ENCODE measurements at regions not wholly inside any gene's neighbourhood (a gene's known extent, or its start where the extent isn't known, plus 50 kb on each side); places are given as distances from the start of the nearest gene placed in this dataset.

DNA sequence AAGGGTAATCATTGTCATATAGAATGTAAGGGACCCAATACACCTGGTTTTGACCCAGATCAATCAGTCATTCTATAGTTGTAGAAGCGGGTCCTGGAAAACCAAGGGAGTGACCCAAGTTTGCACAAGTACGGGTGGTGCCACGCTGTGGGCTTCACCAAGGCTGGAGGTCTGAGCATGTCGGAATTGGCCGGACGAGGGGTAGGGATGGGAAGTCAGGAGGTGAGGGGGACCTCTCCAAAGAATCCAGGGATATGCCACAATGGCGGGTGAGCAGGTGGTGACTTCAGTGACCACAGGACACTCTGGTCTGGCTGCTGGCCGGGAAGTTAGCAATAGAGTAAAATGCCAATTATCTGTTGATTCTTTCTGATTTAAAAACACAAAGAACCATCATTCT, 186.6 kb upstream of the FOXQ1 start:
- Histone ChIP-seq H3K4me3 (ENCODE audit: low read depth in 1 of 2, low read length in 2 of 2) (no peak overlapping the region), H3K9me3 (ENCODE audit: control insufficient read depth in 1 of 2, low read length in 2 of 2) (no peaks in the 10 kb centered on the region), H3K36me3 (ENCODE audit: control insufficient read depth in 1 of 2, insufficient read depth in 2 of 2, low read length in 2 of 2) (no peaks in the 10 kb centered on the region), H3K4me1 (ENCODE audit: control insufficient read depth in 1 of 2, insufficient read depth in 2 of 2, low read length in 2 of 2) (no peaks in the 10 kb centered on the region), H3K27me3 (ENCODE audit: low read depth, low read length) (no peaks in the 10 kb centered on the region), H3K27ac (ENCODE audit: low read length) (no peak overlapping the region)

DNA sequence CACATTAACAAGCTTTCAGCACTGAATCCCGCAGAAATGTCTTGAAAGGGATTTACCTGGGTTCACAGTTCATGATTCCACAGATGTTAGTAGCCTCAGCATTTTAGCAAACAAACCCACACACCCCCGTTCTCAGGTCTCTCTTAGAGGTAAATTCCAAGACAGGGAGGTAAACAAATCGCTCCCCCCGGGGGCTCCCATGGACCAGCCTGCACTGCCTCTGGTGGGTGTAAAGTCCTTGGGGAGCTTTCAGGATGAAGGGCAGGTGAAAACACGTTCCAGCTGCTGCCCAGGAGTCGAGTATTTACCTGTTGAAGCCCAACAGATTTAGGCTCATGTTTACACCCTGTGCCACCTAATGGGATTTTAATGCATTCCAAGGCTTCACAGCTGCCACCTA, 187.0 kb upstream of the FOXQ1 start:
- Histone ChIP-seq H3K9me3 (ENCODE audit: control insufficient read depth in 1 of 2, low read length in 2 of 2) (no peaks in the 10 kb centered on the region), H3K4me1 (ENCODE audit: control insufficient read depth in 1 of 2, insufficient read depth in 2 of 2, low read length in 2 of 2) (no peaks in the 10 kb centered on the region), H3K27ac (ENCODE audit: low read length) (no peak overlapping the region)

DNA sequence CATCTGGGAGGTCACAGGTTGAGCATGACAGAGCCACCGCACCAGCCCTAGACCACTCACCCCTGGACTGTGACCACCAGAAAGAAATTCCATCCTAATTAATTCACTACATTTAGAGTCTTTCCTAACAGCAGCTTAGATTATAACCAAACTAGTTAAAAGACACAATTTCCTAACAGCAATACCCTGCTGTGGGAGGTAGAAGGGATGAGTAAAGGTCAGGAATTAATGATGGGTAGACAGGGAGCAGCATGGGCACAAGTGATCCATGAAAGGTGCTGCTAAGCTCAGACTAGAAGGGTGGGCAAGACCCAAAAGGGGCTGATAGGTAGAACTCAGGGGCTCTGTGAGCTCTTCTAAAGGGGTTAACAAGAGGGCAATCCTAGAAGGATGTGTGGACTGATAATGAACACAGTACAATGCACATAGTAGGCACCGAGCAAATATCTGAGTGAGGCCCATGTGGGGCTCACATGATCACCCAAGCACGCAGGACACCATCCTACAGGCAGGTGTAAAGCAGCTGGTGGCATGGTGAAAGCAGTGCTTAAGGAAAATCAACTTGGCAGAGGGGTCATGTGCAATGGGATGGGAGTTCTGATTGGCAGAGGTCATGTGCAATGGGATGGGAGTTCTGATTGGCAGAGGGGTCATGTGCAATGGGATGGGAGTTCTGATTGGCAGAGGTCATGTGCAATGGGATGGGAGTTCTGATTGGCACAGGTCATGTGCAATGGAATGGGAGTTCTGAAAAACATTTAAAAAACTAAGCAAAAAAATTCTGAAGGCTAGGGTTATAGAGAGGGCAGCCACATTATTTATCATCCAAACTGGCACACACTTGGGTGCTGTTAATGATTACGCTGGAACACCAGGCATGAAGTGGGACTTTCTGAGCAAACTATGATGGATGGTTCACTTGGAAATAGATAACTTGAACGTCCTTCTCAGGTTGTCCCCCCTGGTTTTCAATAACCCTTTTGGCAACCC, 188.2 kb upstream of the FOXQ1 start:
- no peaks in the 10 kb centered on the region for H3K36me3 ChIP-seq (ENCODE audit: control insufficient read depth in 1 of 2, insufficient read depth in 2 of 2, low read length in 2 of 2)
- H3K4me3 ChIP-seq (ENCODE audit: low read depth in 1 of 2, low read length in 2 of 2) = no peak overlapping the region
- no peaks in the 10 kb centered on the region for H3K4me1 ChIP-seq (ENCODE audit: control insufficient read depth in 1 of 2, insufficient read depth in 2 of 2, low read length in 2 of 2)
- H3K9me3 ChIP-seq (ENCODE audit: control insufficient read depth in 1 of 2, low read length in 2 of 2) = no peaks in the 10 kb centered on the region
- no peak overlapping the region for H3K27ac ChIP-seq (ENCODE audit: low read length)
- H3K27me3 ChIP-seq (ENCODE audit: low read depth, low read length) = no peaks in the 10 kb centered on the region

More for the DNA sequence above, 187.0 kb upstream of the FOXQ1 start:
- Histone ChIP-seq H3K4me3 (ENCODE audit: low read depth in 1 of 2, low read length in 2 of 2) (no peak overlapping the region), H3K36me3 (ENCODE audit: control insufficient read depth in 1 of 2, insufficient read depth in 2 of 2, low read length in 2 of 2) (no peaks in the 10 kb centered on the region), H3K27me3 (ENCODE audit: low read depth, low read length) (no peaks in the 10 kb centered on the region)

DNA sequence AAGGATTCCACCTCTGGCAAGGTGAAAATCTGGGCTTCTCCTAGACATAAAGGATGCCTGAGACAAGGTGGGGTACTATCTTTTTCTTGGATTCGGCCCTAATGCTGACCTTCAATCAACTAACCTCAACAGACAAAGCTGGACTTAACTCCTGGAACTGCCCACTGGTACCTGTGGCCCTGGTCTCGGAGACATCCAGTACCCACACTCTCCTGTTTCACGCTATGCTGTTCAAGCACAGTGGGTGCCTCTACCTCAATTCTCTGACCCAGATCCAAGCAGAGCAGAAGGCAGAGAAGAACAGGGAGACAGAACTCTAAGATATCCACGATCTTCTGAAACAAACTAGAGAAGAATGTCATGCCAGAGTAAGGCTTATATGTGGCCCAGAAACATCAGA, 189.8 kb upstream of the FOXQ1 start:
- Histone ChIP-seq H3K27me3 (ENCODE audit: low read depth, low read length) (no peaks in the 10 kb centered on the region), H3K36me3 (ENCODE audit: control insufficient read depth in 1 of 2, insufficient read depth in 2 of 2, low read length in 2 of 2) (no peaks in the 10 kb centered on the region), H3K4me3 (ENCODE audit: low read depth in 1 of 2, low read length in 2 of 2) (no peak overlapping the region), H3K4me1 (ENCODE audit: control insufficient read depth in 1 of 2, insufficient read depth in 2 of 2, low read length in 2 of 2) (no peaks in the 10 kb centered on the region), H3K27ac (ENCODE audit: low read length) (no peak overlapping the region), H3K9me3 (ENCODE audit: control insufficient read depth in 1 of 2, low read length in 2 of 2) (no peaks in the 10 kb centered on the region)

DNA sequence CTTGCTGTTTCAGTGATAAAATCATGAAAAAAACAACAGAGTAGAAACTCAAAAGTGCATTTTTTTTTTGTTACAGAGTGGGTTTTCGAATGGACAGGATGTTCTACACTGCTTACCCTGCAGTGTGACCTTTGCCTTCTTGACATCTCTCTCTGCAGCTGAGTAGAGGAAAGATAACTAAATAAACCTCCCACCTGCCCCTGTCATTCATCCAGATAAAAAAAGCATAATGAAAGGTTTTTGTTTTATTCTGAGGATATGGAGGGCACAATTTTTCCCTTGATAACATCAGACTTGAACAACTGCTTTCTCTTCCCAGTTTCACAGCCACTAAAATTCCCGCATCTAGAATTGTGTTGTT, 193.6 kb upstream of the FOXQ1 start:
- Histone ChIP-seq H3K9me3 (ENCODE audit: control insufficient read depth in 1 of 2, low read length in 2 of 2) (no peaks in the 10 kb centered on the region), H3K4me3 (ENCODE audit: low read depth in 1 of 2, low read length in 2 of 2) (no peak overlapping the region), H3K36me3 (ENCODE audit: control insufficient read depth in 1 of 2, insufficient read depth in 2 of 2, low read length in 2 of 2) (no peaks in the 10 kb centered on the region), H3K27me3 (ENCODE audit: low read depth, low read length) (no peaks in the 10 kb centered on the region), H3K27ac (ENCODE audit: low read length) (no peak overlapping the region), H3K4me1 (ENCODE audit: control insufficient read depth in 1 of 2, insufficient read depth in 2 of 2, low read length in 2 of 2) (no peaks in the 10 kb centered on the region)

DNA sequence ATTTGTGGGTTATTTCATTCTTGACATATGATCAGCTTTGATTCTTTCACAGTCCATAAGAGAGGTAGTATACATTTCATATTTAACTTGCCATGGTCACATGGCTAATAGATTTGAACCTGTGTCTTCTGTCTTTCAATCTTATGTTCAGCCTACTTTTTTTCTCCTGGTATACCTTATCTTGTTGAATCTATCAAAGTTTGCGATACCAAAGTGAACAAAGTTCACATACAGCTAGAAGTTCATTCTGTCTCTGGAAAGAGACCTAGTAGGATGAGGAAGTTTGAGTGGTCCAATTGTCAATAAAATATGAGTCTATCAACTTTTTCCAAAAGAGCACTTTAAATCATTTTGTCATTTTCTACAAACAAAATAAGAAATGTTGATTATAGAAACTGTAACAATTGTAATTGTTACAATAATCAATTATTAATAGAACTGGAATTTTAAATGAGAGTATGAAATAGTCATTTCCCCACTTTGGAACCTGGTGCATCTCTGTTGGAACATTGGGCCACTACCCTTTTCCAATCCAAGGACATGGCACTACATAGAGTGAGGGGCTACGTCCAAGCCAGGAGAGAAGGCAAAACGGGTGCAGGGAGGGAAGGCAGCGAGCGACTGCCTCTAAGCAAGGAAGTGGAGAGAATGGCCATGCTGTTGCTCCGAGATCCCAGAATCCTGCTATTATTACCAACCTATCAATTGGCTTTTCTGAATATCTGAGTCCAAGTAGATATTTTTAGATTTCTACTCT, 194.2 kb upstream of the FOXQ1 start:
- Histone ChIP-seq H3K4me3 (ENCODE audit: low read depth in 1 of 2, low read length in 2 of 2) (no peak overlapping the region), H3K4me1 (ENCODE audit: control insufficient read depth in 1 of 2, insufficient read depth in 2 of 2, low read length in 2 of 2) (no peaks in the 10 kb centered on the region), H3K27me3 (ENCODE audit: low read depth, low read length) (no peaks in the 10 kb centered on the region), H3K27ac (ENCODE audit: low read length) (no peak overlapping the region), H3K36me3 (ENCODE audit: control insufficient read depth in 1 of 2, insufficient read depth in 2 of 2, low read length in 2 of 2) (no peaks in the 10 kb centered on the region), H3K9me3 (ENCODE audit: control insufficient read depth in 1 of 2, low read length in 2 of 2) (no peaks in the 10 kb centered on the region)

DNA sequence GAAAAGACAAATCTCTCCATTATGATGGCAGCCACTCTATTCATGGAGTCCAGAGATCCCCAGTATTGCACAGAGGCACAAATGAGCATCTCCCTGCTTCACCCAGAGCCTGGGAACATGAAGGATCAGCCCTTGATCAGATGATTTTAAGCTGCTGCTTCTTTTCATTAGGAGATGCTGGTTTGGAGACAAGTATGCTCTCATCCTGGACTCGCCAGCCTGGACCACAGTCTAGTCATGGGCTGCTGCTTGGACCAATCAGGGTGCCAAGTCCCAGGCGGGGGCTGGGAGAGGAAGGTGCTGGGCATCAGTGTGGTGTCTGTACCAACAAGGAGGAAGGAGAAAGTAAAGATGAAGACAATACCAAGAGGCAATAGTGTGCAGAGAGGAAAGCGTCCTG, 195.7 kb upstream of the FOXQ1 start:
- Histone ChIP-seq H3K36me3 (ENCODE audit: control insufficient read depth in 1 of 2, insufficient read depth in 2 of 2, low read length in 2 of 2) (no peaks in the 10 kb centered on the region), H3K9me3 (ENCODE audit: control insufficient read depth in 1 of 2, low read length in 2 of 2) (no peaks in the 10 kb centered on the region), H3K27ac (ENCODE audit: low read length) (no peak overlapping the region), H3K4me3 (ENCODE audit: low read depth in 1 of 2, low read length in 2 of 2) (no peak overlapping the region), H3K27me3 (ENCODE audit: low read depth, low read length) (no peaks in the 10 kb centered on the region), H3K4me1 (ENCODE audit: control insufficient read depth in 1 of 2, insufficient read depth in 2 of 2, low read length in 2 of 2) (no peaks in the 10 kb centered on the region)

DNA sequence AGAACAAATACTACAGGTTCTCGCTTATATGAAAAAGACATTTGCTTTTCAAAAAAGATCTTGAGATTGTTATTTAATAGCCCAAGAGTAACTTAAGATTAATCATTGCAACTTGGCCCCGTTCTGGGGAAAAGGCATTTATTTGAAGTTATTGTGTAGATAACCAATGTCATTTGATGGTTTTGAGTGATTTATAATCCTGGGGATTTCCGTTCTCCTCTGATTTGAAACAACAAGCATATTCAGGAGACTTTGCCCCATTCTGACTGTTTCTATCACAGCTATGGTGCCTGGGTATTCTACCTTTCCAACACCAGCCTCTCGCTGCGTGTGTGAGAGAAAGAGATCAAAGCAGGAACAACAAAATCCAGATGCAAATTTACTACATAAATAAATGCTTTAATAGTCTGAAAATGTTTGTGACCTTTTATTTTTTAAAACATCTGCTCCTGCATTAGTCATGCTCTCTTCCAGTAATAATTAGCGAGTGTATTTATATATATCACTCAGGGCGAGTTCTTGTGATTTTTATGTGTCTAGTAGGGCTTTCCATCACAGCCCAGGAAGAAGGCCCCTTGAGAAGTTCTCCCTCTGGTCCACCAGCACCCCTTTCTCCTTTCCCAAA, 197.9 kb upstream of the FOXQ1 start:
- no peaks in the 10 kb centered on the region for H3K36me3 ChIP-seq (ENCODE audit: control insufficient read depth in 1 of 2, insufficient read depth in 2 of 2, low read length in 2 of 2)

DNA sequence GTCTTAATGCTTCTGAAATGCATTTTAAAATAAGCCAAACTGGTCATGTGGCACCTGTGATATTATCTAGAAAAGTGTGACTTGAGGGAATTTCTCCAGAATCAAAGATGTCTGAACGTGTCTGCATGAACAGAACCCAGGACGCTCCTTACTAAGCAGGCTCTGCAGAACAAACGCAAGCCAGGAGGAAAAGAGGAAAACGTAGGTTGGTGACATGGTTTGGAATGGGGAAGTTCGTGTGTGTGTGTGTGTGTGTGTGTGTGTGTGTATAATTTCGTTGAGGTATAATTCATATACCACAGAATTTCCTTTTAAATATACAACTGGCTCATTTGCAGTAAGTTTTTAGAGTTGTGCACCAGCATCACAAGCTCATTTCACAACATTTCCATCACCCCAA, 200.5 kb upstream of the FOXQ1 start:
- H3K27me3 ChIP-seq (ENCODE audit: low read depth, low read length) = no peaks in the 10 kb centered on the region
- H3K9me3 ChIP-seq (ENCODE audit: control insufficient read depth in 1 of 2, low read length in 2 of 2) = no peaks in the 10 kb centered on the region
- H3K4me1 ChIP-seq (ENCODE audit: control insufficient read depth in 1 of 2, insufficient read depth in 2 of 2, low read length in 2 of 2) = no peaks in the 10 kb centered on the region
- H3K4me3 ChIP-seq (ENCODE audit: low read depth in 1 of 2, low read length in 2 of 2) = no peak overlapping the region
- no peaks in the 10 kb centered on the region for H3K36me3 ChIP-seq (ENCODE audit: control insufficient read depth in 1 of 2, insufficient read depth in 2 of 2, low read length in 2 of 2)
- H3K27ac ChIP-seq (ENCODE audit: low read length) = no peak overlapping the region

More for the DNA sequence above, 197.9 kb upstream of the FOXQ1 start:
- H3K27me3 ChIP-seq (ENCODE audit: low read depth, low read length) = no peaks in the 10 kb centered on the region
- H3K9me3 ChIP-seq (ENCODE audit: control insufficient read depth in 1 of 2, low read length in 2 of 2) = no peaks in the 10 kb centered on the region
- no peak overlapping the region for H3K4me3 ChIP-seq (ENCODE audit: low read depth in 1 of 2, low read length in 2 of 2)
- no peaks in the 10 kb centered on the region for H3K4me1 ChIP-seq (ENCODE audit: control insufficient read depth in 1 of 2, insufficient read depth in 2 of 2, low read length in 2 of 2)
- H3K27ac ChIP-seq (ENCODE audit: low read length) = no peak overlapping the region

DNA sequence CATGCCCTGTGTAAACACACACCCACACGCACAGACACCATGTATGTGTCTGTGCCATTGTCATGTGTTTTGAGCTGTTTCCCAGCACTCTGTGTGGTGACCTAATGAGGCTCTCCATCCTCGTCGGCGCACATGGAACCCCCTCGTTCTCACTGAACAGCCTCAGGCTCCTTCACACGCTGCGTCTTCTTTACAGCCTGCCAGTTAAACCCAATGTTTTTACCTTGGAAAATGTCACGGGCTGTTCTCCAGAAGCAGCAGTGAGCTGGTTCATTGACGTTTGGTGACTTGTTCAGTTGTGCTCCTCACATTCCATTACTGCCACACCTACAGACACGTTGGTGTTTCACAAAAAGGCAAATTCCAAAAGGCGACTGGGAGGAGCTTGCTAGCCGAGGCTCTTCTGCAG, 201.0 kb upstream of the FOXQ1 start:
- no peak overlapping the region for H3K4me3 ChIP-seq (ENCODE audit: low read depth in 1 of 2, low read length in 2 of 2)
- no peaks in the 10 kb centered on the region for H3K36me3 ChIP-seq (ENCODE audit: control insufficient read depth in 1 of 2, insufficient read depth in 2 of 2, low read length in 2 of 2)
- H3K27me3 ChIP-seq (ENCODE audit: low read depth, low read length) = no peaks in the 10 kb centered on the region
- H3K4me1 ChIP-seq (ENCODE audit: control insufficient read depth in 1 of 2, insufficient read depth in 2 of 2, low read length in 2 of 2) = no peaks in the 10 kb centered on the region
- no peak overlapping the region for H3K27ac ChIP-seq (ENCODE audit: low read length)
- H3K9me3 ChIP-seq (ENCODE audit: control insufficient read depth in 1 of 2, low read length in 2 of 2) = no peaks in the 10 kb centered on the region

DNA sequence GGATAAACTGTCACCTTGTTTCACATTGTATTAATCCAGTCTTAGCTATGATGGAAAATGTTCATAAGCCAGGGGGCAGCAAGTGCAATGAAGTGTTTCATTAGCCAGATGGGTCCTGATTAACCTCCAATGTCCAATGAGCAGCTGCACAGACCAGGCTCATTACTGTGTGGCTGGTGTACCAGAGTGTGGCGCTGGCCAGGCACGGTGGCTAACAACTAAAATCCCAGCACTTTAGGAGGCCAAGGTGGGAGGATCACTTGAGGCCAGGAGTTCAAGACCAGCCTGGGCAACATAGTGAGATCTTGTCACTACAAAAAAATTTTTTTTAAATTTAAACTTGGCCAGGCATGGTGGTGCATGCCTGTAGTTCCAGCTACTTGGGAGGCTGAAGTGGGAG, 201.7 kb upstream of the FOXQ1 start:
- Histone ChIP-seq H3K36me3 (ENCODE audit: control insufficient read depth in 1 of 2, insufficient read depth in 2 of 2, low read length in 2 of 2) (no peaks in the 10 kb centered on the region), H3K4me3 (ENCODE audit: low read depth in 1 of 2, low read length in 2 of 2) (no peak overlapping the region), H3K27me3 (ENCODE audit: low read depth, low read length) (no peaks in the 10 kb centered on the region), H3K9me3 (ENCODE audit: control insufficient read depth in 1 of 2, low read length in 2 of 2) (no peaks in the 10 kb centered on the region), H3K27ac (ENCODE audit: low read length) (no peak overlapping the region), H3K4me1 (ENCODE audit: control insufficient read depth in 1 of 2, insufficient read depth in 2 of 2, low read length in 2 of 2) (no peaks in the 10 kb centered on the region)

All from muscle layer of duodenum (tissue), 2 donors.